Glutamatergic neuron (in vitro differentiated cells): ENCODE measurements at regions not wholly inside any gene's neighbourhood (a gene's known extent, or its start where the extent isn't known, plus 50 kb on each side); places are given as distances from the start of the nearest gene placed in this dataset.

Source experiments
- DNase-seq: peaks from one replicate; pipeline ENCODE4 v3.0.0; 2022
- H3K27ac Mint-ChIP-seq: one replicate; pipeline ENCODE4 v1.8.0; 2020; ENCODE audit warnings: mild to moderate bottlenecking, mixed read lengths, inconsistent platforms; ENCODE audit not compliant: unreplicated experiment
- H3K27me3 Mint-ChIP-seq: one replicate; pipeline ENCODE4 v1.8.0; 2020; ENCODE audit warnings: mild to moderate bottlenecking, moderate library complexity, mixed read lengths, inconsistent platforms; ENCODE audit not compliant: unreplicated experiment
- H3K36me3 Mint-ChIP-seq: one replicate; pipeline ENCODE4 v1.8.0; 2020; ENCODE audit warnings: mild to moderate bottlenecking, mixed read lengths, inconsistent platforms; ENCODE audit not compliant: unreplicated experiment
- H3K4me1 Mint-ChIP-seq: one replicate; pipeline ENCODE4 v1.8.0; 2020; ENCODE audit warnings: mild to moderate bottlenecking, low read depth, mixed read lengths, inconsistent platforms; ENCODE audit not compliant: unreplicated experiment
- H3K4me3 Mint-ChIP-seq: one replicate; pipeline ENCODE4 v1.8.0; 2020; ENCODE audit warnings: mild to moderate bottlenecking, mixed read lengths, inconsistent platforms; ENCODE audit not compliant: unreplicated experiment
- H3K9me3 Mint-ChIP-seq: one replicate; pipeline ENCODE4 v1.8.0; 2020; ENCODE audit warnings: mild to moderate bottlenecking, moderate library complexity, mixed read lengths, inconsistent platforms; ENCODE audit not compliant: unreplicated experiment
- TF ChIP-seq, protein P1 (sequence below): fragments of 200-600 bp; sonication (generic); IDR thresholded peaks from one replicate; pipeline ENCODE4 v1.5.0; 2021; ENCODE audit not compliant: partially characterized antibody, unreplicated experiment

DNA sequence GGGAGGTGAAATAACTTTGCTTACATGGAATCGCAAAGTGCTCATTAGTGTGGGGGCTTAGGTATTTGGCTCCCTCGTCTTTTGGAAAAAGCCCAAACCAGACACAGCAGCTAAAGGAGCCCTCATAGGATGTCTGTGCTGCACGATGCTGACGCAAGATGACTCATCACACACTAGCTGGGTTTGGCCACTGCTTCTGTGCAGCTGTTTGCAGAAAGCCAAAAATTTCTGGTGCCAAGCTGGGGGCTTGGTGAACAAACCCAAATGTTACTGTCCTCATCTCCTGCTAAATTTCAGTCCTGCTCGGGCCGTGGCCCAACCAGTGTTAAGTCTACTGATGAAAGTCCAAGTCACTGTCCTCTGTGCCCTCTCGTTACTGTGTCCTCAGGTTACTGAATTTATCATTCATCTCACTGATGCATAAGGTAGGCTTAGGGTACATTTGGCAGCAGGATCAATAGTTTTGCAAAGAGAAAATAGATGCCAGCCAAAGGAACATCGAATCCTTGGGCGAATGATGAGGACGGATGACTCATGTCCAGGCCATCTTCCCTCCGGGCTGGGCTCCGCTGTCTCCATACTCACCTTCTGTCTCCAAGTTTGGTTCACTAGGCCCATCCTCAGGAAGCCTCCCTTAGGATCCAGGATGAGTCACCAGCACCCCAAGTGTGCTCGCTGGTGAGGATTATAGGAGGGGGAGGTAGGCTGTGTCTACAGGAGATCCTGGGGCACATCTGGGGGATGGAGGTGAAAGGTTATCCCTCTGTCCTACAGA, 177.7 kb downstream of the ADSS2 start:
- DNase-seq: no peak
- Mint-ChIP-seq H3K36me3 (peaks cover 9% of the 10 kb centered on the region), H3K27ac (peak overlapping the region; percentile 3), H3K9me3 (peaks cover 3% of the 10 kb centered on the region), H3K27me3 (peaks cover 9% of the 10 kb centered on the region), H3K4me1 (peaks cover 11% of the 10 kb centered on the region), H3K4me3 (no peak overlapping the region)
- TF ChIP-seq, protein P1, sequence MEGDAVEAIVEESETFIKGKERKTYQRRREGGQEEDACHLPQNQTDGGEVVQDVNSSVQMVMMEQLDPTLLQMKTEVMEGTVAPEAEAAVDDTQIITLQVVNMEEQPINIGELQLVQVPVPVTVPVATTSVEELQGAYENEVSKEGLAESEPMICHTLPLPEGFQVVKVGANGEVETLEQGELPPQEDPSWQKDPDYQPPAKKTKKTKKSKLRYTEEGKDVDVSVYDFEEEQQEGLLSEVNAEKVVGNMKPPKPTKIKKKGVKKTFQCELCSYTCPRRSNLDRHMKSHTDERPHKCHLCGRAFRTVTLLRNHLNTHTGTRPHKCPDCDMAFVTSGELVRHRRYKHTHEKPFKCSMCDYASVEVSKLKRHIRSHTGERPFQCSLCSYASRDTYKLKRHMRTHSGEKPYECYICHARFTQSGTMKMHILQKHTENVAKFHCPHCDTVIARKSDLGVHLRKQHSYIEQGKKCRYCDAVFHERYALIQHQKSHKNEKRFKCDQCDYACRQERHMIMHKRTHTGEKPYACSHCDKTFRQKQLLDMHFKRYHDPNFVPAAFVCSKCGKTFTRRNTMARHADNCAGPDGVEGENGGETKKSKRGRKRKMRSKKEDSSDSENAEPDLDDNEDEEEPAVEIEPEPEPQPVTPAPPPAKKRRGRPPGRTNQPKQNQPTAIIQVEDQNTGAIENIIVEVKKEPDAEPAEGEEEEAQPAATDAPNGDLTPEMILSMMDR: no peak

GRCh38 chr1:244276646-244277045, 175.1 kb downstream of the ADSS2 start:
- H3K4me3 Mint-ChIP-seq: no peak overlapping the region
- no peak overlapping the region for H3K27ac Mint-ChIP-seq
- peaks cover 2% of the 10 kb centered on the region for H3K9me3 Mint-ChIP-seq
- DNase-seq: no peak
- TF ChIP-seq, protein P1: no peak
- peaks cover 10% of the 10 kb centered on the region for H3K4me1 Mint-ChIP-seq
- H3K36me3 Mint-ChIP-seq: no peaks in the 10 kb centered on the region
- H3K27me3 Mint-ChIP-seq: peaks cover 9% of the 10 kb centered on the region

GRCh38 chr1:244280201-244280600, 171.5 kb downstream of the ADSS2 start:
- Mint-ChIP-seq H3K4me3 (no peak overlapping the region), H3K27ac (no peak overlapping the region), H3K4me1 (no peaks in the 10 kb centered on the region), H3K36me3 (peaks cover 3% of the 10 kb centered on the region), H3K9me3 (peaks cover 2% of the 10 kb centered on the region), H3K27me3 (peaks cover 7% of the 10 kb centered on the region)
- TF ChIP-seq, protein P1: no peak
- no peak for DNase-seq

- no peak for DNase-seq
- H3K9me3 Mint-ChIP-seq: peaks cover 2% of the 10 kb centered on the region
- H3K27me3 Mint-ChIP-seq: peaks cover 5% of the 10 kb centered on the region
- TF ChIP-seq, protein P1: no peak
- peaks cover 3% of the 10 kb centered on the region for H3K36me3 Mint-ChIP-seq
- no peak overlapping the region for H3K4me3 Mint-ChIP-seq
- H3K4me1 Mint-ChIP-seq: no peaks in the 10 kb centered on the region
- H3K27ac Mint-ChIP-seq: no peak overlapping the region
These were observed 170.8 kb downstream of the ADSS2 start for GRCh38 chr1:244280859-244281258.

DNA sequence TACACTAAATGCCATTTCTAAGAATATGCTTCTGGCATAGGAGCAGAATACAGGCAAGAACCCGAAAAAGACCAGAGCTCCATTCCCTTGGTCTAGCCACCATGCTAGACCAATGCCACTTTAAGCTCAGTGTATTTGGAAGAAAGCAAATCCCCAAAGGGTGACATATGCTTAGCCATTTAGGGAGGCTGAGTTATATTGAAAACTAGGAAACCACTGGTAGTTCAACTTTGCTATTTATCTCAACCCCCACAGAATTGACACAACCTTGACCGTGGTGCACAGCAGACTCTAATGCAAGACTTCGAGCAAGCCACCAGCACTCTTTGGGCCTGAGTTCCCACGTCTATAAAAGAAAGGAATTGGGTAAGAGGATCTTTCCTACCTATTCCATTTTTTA, 167.9 kb downstream of the ADSS2 start:
- Mint-ChIP-seq H3K4me1 (no peaks in the 10 kb centered on the region), H3K9me3 (peaks cover 2% of the 10 kb centered on the region), H3K4me3 (no peak overlapping the region), H3K36me3 (peaks cover 3% of the 10 kb centered on the region), H3K27ac (no peak overlapping the region), H3K27me3 (peaks cover 4% of the 10 kb centered on the region)
- TF ChIP-seq, protein P1: no peak
- no peak for DNase-seq
